Sigmoid colon (tissue), 4 donors: ENCODE measurements at regions not wholly inside any gene's neighbourhood (a gene's known extent, or its start where the extent isn't known, plus 50 kb on each side); places are given as distances from the start of the nearest gene placed in this dataset.

Experiments
- CTCF ChIP-seq, 4 experiments: fragments of 450-650 bp in 3 of 4; fragments of 200-600 bp in 1 of 4; IDR thresholded peaks; one replicate each; pipeline ENCODE4 v1.5.1; 2016 to 2019; ENCODE audit warnings: antibody characterized with exemption in 4 of 4, mild to moderate bottlenecking in 3 of 4, moderate library complexity in 2 of 4
- POLR2A ChIP-seq, 2 donors: fragments of 450-650 bp; IDR thresholded peaks; one replicate each; pipeline ENCODE4 v1.6.1; 2016; ENCODE audit warnings: antibody characterized with exemption in 2 of 2, mild to moderate bottlenecking in 2 of 2, moderate library complexity in 2 of 2
- POLR2AphosphoS5 ChIP-seq, 4 donors: sonication (generic); formaldehyde crosslinking; IDR thresholded peaks; one replicate each; pipeline ENCODE4 v1.6.1; 2017; ENCODE audit warnings: antibody characterized with exemption in 4 of 4

DNA sequence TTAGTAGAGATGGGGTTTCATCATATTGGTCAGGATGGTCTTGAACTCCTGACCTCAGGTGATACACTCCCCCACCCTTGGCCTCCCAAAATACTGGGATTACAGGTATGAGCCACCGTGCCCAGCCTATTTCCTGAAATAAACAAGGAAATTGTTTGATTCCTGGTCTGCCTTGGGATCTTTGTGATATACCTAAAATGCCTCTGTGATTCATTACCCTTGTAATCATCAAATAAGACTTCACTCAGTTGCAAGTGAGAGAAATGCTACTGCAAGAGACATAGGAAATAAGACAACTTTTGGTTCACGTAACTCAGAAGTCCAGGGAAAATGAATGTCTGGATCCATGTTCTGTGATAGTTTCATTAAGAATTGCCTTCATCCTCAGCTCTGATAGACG lies 173.2 kb upstream of the MARCKS start:
- no peak for TF ChIP-seq CTCF (IDR thresholded peaks at IDR 0.05)
- TF ChIP-seq POLR2A (IDR thresholded peaks at IDR 0.05) = no peak
- TF ChIP-seq POLR2AphosphoS5 (IDR thresholded peaks at IDR 0.05) = no peak
